ENCODE measurements at regions not wholly inside any gene's neighbourhood (a gene's known extent, or its start where the extent isn't known, plus 50 kb on each side); places are given as distances from the start of the nearest gene placed in this dataset.

GRCh38 chr1:224554620-224555259 lies 61.4 kb upstream of the CNIH3 start:
- Histone ChIP-seq H2BK120ac (ENCODE audit: low read depth, low read length, poor library complexity, severe bottlenecking) (no peak overlapping the region), H3K9ac (ENCODE audit: extremely low read depth, insufficient read length, low read length) (no peak overlapping the region), H2AK5ac (ENCODE audit: insufficient read length, low read length) (no peak overlapping the region), H3K79me1 (ENCODE audit: insufficient read depth, low read depth, low read length, poor library complexity, severe bottlenecking) (no peaks in the 10 kb centered on the region), H2BK20ac (ENCODE audit: low read depth, low read length, poor library complexity, severe bottlenecking) (no peak overlapping the region), H2BK15ac (ENCODE audit: low read depth, low read length) (no peak overlapping the region), H3K23ac (ENCODE audit: insufficient read length, low read depth, low read length) (no peak overlapping the region), H4K20me1 (ENCODE audit: control insufficient read depth, insufficient read depth, insufficient read length) (no peaks in the 10 kb centered on the region), H4K8ac (replicated peaks; ENCODE audit: insufficient read length, low read depth, low read length) (no peak overlapping the region), H3K14ac (ENCODE audit: insufficient read depth, low read length) (no peak overlapping the region), H3K23me2 (ENCODE audit: insufficient read length, low read depth, low read length, poor library complexity, severe bottlenecking) (no peaks in the 10 kb centered on the region), H2AFZ (ENCODE audit: low read length) (no peak overlapping the region), H3K18ac (ENCODE audit: insufficient read length, low read depth, low read length) (no peak overlapping the region), H3K79me2 (ENCODE audit: insufficient read depth, low read length) (no peaks in the 10 kb centered on the region), H4K5ac (ENCODE audit: insufficient read length, low read depth, low read length) (no peak overlapping the region), H3K4me2 (ENCODE audit: insufficient read depth, insufficient read length, low read length) (no peak overlapping the region), H3K4ac (ENCODE audit: low read depth, low read length) (no peak overlapping the region), H3K9me3 (ENCODE audit: control insufficient read depth, low read depth, low read length) (no peaks in the 10 kb centered on the region), H3K27ac (ENCODE audit: insufficient read length, low read depth, low read length) (no peak overlapping the region), H2BK12ac (ENCODE audit: insufficient read length, low read depth, low read length) (no peak overlapping the region), H3K4me1 (ENCODE audit: insufficient read depth, low read length) (no peaks in the 10 kb centered on the region), H3T11ph (ENCODE audit: low read length) (no peak overlapping the region), H2BK5ac (ENCODE audit: insufficient read length, low read length) (no peak overlapping the region), H3K27me3 (ENCODE audit: insufficient read depth, low read length) (no peaks in the 10 kb centered on the region), H3K56ac (ENCODE audit: insufficient read length, low read depth, low read length) (no peak overlapping the region), H4K91ac (ENCODE audit: insufficient read length, low read depth, low read length) (no peak overlapping the region)
- no CpG with 5 or more reads among the region's 4 CpGs for WGBS (ENCODE audit: extremely low coverage, insufficient read length, low lambda C conversion rate)
- no peaks in the 10 kb centered on the region for H3K4me1 Mint-ChIP-seq
- no peak for DNase-seq
- H3K9me3 Mint-ChIP-seq, result 0 out of 5 replicates have a peak, but pooled peaks cover 0 to 2% of the 10 kb centered on the region in 2 experiments
- H3K27me3 Mint-ChIP-seq (ENCODE audit: low read depth), result peaks cover 3% of the 10 kb centered on the region; the same call in 1 of the 2 replicates
- H3K4me3 Mint-ChIP-seq, result no peak overlapping the region
- H3K36me3 Mint-ChIP-seq (ENCODE audit: insufficient read depth in 1 of 3, low read depth in 3 of 3), result peaks cover 0 to 1% (median 0%) of the 10 kb centered on the region in 3 experiments; a peak in 1 of 7 replicates
- no peak overlapping the region for H3K27ac Mint-ChIP-seq
- no peak for TF ChIP-seq CTCF (conservative IDR thresholded peaks at IDR 0.05)

Data from H9 (cell line).